Left cardiac atrium (tissue), 4 donors: ENCODE measurements at regions not wholly inside any gene's neighbourhood (a gene's known extent, or its start where the extent isn't known, plus 50 kb on each side); places are given as distances from the start of the nearest gene placed in this dataset.

Experiments
- ATAC-seq, 2 donors: fragments of 200-7000 bp; cut with Tn5 transposase; one replicate each; pipeline ENCODE4 v1.9.1; 2020; ENCODE audit warnings: mild to moderate bottlenecking in 2 of 2, moderate library complexity in 2 of 2
- DNase-seq: peaks from one replicate; pipeline ENCODE4 v3.0.0-alpha.2; 2020
- intact Hi-C, 2 donors: fragments of 100-400 bp; cut with DNase I; formaldehyde crosslinking; loops; one replicate each; pipeline versions ENCODE4 v1.14.1 to v1.15.1; 2022 to 2023
- donor health status: DM: no; HTN: yes; CAD: no.
- donor health status: DM: no; HTN: yes; CAD: no; lungs with severe emphysema.
- donor health status: DM: yes; HTN: yes; CAD: no.
- donor health status: Dilated cardiomyopathy.

- ATAC-seq (no peak), DNase-seq (no peak)
- intact Hi-C loops: loop anchor here in 1 of 2 donors (10.0 kb wide), 1 partner anchor 1760 kb away; no protein-coding TSS in a partner anchor
Measured at GRCh38 chr12:130014485-130014807, 110.6 kb upstream of the TMEM132D start.

- no peak for ATAC-seq
- intact Hi-C loops: loop anchor here in 1 of 2 donors (10.0 kb wide), 1 partner anchor 1761 kb away; no protein-coding TSS in a partner anchor
- no peak for DNase-seq
Measured at GRCh38 chr12:130016194-130016593, 112.4 kb upstream of the TMEM132D start.

GRCh38 chr12:130016986-130017385 is 113.2 kb upstream of the TMEM132D start:
- DNase-seq (no peak), ATAC-seq (no peak)
- intact Hi-C loops: loop anchor here in 1 of 2 donors (10.0 kb wide), 1 partner anchor 1762 kb away; no protein-coding TSS in a partner anchor

DNA sequence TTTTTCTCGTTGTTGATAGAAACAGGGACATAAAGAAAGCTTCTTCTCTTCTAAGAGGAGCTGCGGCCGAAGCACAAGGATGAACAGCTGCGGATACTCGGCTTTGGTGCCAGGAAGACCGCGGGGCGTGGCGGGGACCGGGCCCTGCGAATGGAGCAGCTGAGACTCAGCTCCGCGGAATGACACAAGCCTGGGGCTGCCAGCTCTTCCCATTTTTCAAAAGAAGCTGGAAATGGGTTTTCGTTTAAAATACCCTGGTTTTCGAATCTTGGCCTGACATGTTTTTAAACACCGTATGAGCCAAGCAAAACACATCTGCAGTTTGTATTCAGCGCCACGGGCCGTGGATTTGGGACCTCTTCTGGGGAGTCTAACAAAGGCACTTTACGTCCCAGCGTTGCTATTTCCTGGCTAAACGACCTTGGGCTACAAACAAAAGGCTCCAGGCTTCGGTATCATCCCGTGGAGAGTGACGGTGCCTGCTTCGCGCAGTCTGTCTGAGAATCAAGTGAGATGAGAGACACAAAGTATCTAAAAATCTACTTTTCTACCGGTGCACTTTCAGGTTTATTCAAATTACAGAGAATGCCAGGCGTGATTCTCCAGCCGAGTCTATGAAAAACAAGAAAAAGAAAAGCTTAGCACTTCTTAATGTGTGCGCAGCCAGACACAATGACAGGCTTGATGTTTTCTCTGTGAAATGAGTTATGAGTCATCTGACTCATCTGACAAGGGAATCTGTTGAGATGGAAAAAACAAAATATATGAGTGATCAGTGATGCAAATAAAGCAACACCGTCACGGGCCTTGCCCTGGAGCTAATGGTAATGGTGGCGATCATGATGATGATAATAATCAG is 114.0 kb upstream of the TMEM132D start:
- no peak for DNase-seq
- intact Hi-C loops: loop anchor here in 1 of 2 donors (10.0 kb wide), 1 partner anchor 1763 kb away; no protein-coding TSS in a partner anchor

GRCh38 chr12:130018614-130019013 is 114.8 kb upstream of the TMEM132D start:
- intact Hi-C loops: loop anchor here in 1 of 2 donors (10.0 kb wide), 1 partner anchor 1764 kb away; no protein-coding TSS in a partner anchor
- DNase-seq (no peak), ATAC-seq (no peak)

More for the DNA sequence above, 114.0 kb upstream of the TMEM132D start:
- no peak for ATAC-seq

GRCh38 chr12:130026608-130027176 is 122.9 kb upstream of the TMEM132D start:
- intact Hi-C loops: no loop called here
- DNase-seq: no peak

DNA sequence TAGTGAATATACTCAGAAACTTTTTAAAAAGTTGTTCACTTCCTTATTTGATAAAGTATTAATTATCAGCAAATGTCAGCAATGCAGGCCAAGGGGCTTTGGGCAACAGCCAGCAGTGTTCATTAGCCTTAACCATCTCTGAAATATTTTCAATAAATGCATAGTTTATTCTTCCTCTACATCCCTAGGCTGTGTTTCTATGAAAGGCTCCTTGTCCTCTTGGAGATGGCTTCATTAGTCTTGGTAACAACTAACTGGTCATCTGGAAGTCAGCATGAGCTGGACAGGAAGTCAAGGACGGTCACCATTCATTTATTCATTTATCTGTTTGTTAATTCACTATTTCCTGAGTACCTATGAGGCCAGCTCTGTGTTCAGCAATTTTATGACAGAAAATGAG is 124.0 kb upstream of the TMEM132D start:
- DNase-seq (no peak), ATAC-seq (no peak)
- intact Hi-C loops: no loop called here

More at GRCh38 chr12:130026608-130027176, 122.9 kb upstream of the TMEM132D start:
- no peak for ATAC-seq

DNA sequence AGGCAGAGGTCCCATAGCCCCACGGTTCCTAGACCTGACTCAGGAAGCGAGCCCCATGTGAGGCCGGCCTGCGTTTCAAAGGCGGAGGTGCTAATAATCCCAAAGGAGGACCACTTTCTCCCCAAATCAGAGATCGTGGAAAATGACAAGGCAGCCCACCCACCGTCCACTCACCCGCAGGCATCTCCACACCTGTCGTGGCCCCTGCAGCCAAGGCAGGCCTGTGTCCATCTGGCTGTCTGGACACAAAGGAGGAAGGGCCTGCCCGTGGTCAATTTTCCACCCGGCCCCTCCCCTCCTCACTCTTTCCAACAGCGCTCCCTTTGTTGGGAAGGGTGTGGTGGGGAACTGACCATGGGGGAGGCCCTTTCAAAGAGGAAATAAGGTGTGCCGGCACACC is 125.3 kb upstream of the TMEM132D start:
- ATAC-seq (no peak), DNase-seq (no peak)
- intact Hi-C loops: no loop called here

DNA sequence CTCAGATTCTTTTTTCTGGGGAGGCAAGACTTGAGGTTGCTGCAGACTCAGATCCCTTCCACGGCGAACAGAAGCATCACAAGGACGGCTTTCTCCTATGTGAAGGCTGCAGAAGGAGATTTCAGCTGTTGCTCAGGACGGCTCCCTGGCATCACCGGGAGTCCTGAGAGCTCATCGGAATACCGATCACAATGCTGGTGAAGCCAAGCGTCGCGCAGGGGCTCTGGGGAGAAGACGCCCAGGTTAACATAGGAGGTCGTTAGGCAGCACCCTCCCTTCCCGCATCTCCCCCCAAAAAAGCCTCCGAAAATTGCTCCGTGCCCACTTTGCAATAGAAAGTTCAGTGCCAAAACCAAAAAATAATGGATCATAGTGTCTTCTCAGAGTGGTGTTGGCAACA is 127.2 kb upstream of the TMEM132D start:
- ATAC-seq (no peak), DNase-seq (no peak)
- intact Hi-C loops: no loop called here

DNA sequence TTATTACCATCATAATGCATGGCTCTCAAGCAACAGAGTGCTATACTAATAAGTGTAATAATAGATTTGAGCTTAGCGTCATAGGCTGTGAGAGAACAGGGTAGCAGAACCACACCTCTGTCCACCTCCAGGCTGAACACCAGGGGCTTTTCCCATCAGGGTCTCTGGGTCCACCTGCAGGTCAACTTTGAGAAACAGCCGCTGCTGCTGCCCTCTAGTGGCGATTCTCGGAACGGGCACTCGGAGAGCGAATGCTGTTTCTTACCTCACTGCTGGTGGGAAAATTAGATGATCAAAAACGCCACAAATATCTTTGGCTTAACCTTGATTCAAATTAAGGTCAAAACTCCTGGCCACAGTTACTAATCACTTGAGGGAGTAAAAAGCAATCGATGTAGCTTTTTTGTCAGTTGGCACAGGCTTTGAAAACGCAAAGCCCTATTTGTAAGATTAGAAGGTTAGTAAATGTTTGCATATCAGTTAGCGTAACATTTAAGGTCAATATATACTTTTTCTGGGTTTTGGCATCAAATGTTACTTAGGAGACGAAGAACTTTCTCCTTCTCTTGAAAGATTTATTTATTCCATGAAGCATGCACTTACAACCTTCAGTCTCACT is 127.9 kb upstream of the TMEM132D start:
- DNase-seq: peak; percentile 44
- ATAC-seq: no peak
- intact Hi-C loops: no loop called here

- DNase-seq (peak; percentile 47), ATAC-seq (peak in 1 of 2 donors; percentile 47)
- intact Hi-C loops: no loop called here
Measured at GRCh38 chr12:130041983-130042812, 120.1 kb upstream of the FZD10 start.

DNA sequence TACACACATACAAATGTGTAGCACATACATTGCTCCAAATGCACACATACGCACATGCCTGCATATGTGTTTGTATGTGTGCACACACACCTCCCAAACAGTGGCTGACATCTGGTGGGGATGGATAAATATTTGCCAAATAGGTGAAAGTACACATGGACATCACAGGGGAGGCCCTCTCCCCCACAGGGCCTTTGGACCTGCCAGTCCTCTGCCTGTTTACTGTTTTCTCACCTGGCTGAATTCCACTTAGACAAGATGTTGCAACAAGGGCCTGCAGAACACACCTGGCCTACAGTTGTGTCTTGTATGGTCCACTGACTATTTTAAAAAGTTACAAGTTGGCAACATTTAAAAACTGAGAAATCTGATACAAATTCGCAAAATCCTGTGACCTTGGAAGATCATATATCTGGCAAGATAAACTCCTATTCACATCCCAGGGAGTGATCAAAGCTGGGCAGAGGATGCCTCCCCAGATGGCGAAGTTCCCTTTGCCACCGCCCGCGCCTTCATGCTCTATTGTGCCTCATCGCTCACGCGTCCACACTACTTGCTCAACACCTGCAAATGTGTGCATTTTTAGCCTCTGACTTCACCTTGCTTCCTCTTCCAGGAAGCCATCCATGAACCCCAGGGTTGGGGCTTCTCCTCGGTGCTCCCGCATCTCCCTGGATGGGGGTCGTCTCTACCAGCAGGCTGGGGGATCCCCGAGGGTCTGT is 118.4 kb upstream of the FZD10 start:
- DNase-seq: no peak
- intact Hi-C loops: no loop called here
- ATAC-seq: no peak

DNA sequence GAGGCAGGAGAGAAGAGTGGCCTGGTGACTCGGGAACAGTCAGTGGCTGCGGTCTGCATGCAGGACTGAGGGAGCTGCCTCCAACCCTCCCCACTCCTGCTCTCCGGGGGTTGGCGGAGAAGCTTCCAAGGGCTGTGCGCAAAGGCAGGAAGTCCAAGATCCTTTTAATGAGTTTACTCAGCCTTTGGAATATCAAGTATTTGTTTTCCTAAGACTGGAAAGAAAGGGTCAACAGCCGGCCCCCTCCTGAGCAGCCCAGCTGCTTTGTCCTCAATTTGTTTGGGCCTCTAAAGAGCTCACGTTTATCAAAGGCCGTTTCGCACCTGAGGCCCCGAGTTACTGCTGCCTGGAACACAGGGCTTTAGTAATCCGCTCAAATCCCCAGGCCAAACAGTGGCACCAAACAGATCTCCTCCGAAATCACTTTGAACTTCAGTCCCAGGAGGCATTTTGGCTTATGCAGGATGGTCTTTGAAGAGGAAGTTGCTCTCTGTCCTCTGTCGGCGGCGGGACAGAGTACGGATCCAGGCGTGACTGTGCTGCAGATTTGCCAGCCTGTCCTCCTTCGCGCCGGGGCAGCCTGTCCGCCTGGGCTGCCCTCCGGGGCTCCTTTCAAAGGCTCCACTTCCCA is 117.2 kb upstream of the FZD10 start:
- no peak for DNase-seq
- no peak for ATAC-seq
- intact Hi-C loops: loop anchor here in 1 of 2 donors (5.0 kb wide), 1 partner anchor 292 kb away; the partner anchor contains the start of gene PIWIL1

DNA sequence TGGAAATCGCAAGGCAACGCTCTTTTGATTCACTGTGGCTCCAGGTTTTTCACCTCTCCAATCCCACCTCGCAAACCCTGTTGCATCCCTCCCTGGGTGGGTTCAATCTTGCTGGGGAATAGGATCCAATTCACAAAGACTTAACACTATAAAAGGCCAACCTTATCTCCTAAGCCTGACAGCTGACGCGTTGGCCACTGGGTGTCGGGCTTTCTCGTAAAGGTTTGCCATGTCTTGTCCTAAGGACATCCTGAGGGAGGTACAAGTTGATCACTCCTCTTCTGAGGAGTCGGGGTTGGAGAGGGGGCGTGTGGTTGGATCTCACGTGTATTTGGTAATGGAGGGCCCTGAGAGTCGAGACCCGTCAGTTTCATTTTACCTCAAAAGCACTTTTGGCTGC is 112.6 kb upstream of the FZD10 start:
- intact Hi-C loops: loop anchor here in 1 of 2 donors (5.0 kb wide), 1 partner anchor 288 kb away; the partner anchor contains the start of gene PIWIL1
- DNase-seq: no peak
- ATAC-seq: no peak

DNA sequence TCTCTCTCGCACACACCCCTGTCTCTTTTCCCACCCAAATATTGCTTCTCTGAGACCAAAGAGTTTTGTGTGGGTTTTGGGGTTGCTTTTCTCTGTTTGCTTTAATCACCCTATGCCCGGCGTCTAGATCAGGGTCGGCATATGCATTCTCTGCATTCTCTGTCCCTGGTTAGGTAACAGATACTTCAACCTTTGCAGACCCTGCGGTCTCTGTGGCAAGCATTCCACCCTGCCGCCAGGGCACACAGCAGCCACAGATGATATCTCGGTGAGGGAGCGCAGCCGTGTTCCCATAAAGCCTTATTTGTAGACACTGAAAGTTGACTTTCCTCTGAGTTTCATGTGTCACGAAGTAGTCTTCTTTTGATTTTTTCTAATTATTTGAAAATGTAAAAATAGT is 110.4 kb upstream of the FZD10 start:
- ATAC-seq (no peak), DNase-seq (no peak)
- intact Hi-C loops: no loop called here

DNA sequence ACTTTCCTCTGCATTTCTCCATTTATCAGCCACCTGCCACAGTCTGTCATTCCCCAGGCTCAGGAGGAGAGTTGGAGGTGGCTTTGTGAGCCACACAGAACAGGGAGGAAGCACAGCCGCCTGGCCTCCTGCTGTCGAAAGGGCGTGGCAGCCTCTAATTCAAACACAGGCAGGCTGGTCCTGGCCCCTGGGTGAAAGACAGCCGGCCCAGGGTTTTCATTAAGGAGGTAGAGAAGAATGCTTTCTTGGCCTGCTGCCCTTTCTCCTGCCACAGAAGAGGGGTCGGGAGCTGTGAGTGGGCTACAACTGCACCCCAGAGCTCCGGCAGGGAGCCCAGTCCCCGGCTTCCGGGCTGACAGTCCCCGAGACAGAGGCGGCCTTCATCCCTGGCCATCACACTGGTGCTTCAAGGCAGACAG is 108.6 kb upstream of the FZD10 start:
- DNase-seq (no peak), ATAC-seq (no peak)
- intact Hi-C loops: no loop called here

GRCh38 chr12:130054803-130055202 is 107.5 kb upstream of the FZD10 start:
- intact Hi-C loops: no loop called here
- no peak for DNase-seq
- no peak for ATAC-seq

- DNase-seq (no peak), ATAC-seq (no peak)
- intact Hi-C loops: no loop called here
Measured at GRCh38 chr12:130058926-130059472, 103.3 kb upstream of the FZD10 start.
